GM12878 (cell line): ENCODE measurements at regions not wholly inside any gene's neighbourhood (a gene's known extent, or its start where the extent isn't known, plus 50 kb on each side); places are given as distances from the start of the nearest gene placed in this dataset.

Source experiments
- ATAC-seq: fragments of 200-7000 bp; cut with Tn5 transposase; 3 replicates; pipeline ENCODE4 v1.9.1; 2020; ENCODE audit warnings: mild to moderate bottlenecking, moderate library complexity
- BruUV-seq: library from RNA; stranded (reverse); fragments of 400-500 nt; replicated peaks from 2 replicates; lab custom pipeline; 2021; lab: Mats Ljungman, UMichigan
- CTCF ChIA-PET: fragments of 300-600 bp; sonication (Branson Sonifier 250); formaldehyde crosslinking; extraction: SDS; loops from one replicate; lab custom pipeline; 2021; ENCODE audit warnings: inconsistent platforms; lab: Yijun Ruan, JAX
- POLR2A ChIA-PET: fragments of 350-600 bp; formaldehyde crosslinking; extraction: SDS; loops from one replicate; lab custom pipeline; 2021; ENCODE audit warnings: inconsistent platforms; lab: Charles Lee
- RAD21 ChIA-PET: fragments of 300-600 bp; sonication (Branson Sonifier 250); formaldehyde crosslinking; loops from one replicate; lab custom pipeline; 2023; ENCODE audit warnings: antibody characterized with exemption; ENCODE audit not compliant: unreplicated experiment; lab: Charles Lee
- SMC1A ChIA-PET: fragments of 300-600 bp; sonication (Branson Sonifier 250); formaldehyde crosslinking; loops from one replicate; lab custom pipeline; 2023; ENCODE audit not compliant: unreplicated experiment, uncharacterized antibody; lab: Charles Lee
- DNase-seq: peaks from one replicate; pipeline ENCODE4 v3.0.0-alpha.2; 2011; ENCODE audit warnings: low read depth, low spot score
- FAIRE-seq: peaks from 3 replicates; lab custom pipeline; 2011; peaks lifted over from hg19 to GRCh38; lab: Jason Lieb, UNC
- H2AFZ ChIP-seq: 2 replicates; pipeline ENCODE4 v1.6.0; 2011; ENCODE audit warnings: low read depth, low read length, control low read depth; ENCODE audit not compliant: control insufficient read depth
- H3K27ac ChIP-seq: 2 replicates; pipeline ENCODE4 v1.5.1; 2011; ENCODE audit warnings: control low read depth; ENCODE audit not compliant: control insufficient read depth, insufficient read depth
- H3K27me3 ChIP-seq, 2 experiments: replicated peaks in 1 of 2; 2 replicates each; pipeline versions ENCODE4 v1.6.0 to v1.6.1; 2011; ENCODE audit warnings: low read length in 1 of 2; ENCODE audit not compliant: control insufficient read depth in 2 of 2, insufficient read depth in 2 of 2
- H3K36me3 ChIP-seq, 2 experiments: 2 replicates each; pipeline ENCODE4 v1.5.1; 2011; ENCODE audit warnings: low read length in 1 of 2; ENCODE audit not compliant: control insufficient read depth in 2 of 2, insufficient read depth in 2 of 2
- H3K4me1 ChIP-seq: 2 replicates; pipeline ENCODE4 v1.6.1; 2011; ENCODE audit warnings: mild to moderate bottlenecking, low read length, moderate library complexity, mixed read lengths; ENCODE audit not compliant: control insufficient read depth, insufficient read depth
- H3K4me2 ChIP-seq: 2 replicates; pipeline ENCODE4 v1.6.0; 2011; ENCODE audit warnings: control low read depth; ENCODE audit not compliant: control insufficient read depth, insufficient read depth
- H3K4me3 ChIP-seq: fragments of 200-600 bp; sonication (generic); 2 replicates; pipeline ENCODE4 v1.5.1; 2016
- H3K79me2 ChIP-seq: 2 replicates; pipeline ENCODE4 v1.6.0; 2011; ENCODE audit warnings: low read length; ENCODE audit not compliant: control insufficient read depth, insufficient read depth
- H3K9ac ChIP-seq: 2 replicates; pipeline ENCODE4 v1.8.0; 2011; ENCODE audit warnings: low read length, control low read depth, mixed read lengths; ENCODE audit not compliant: control insufficient read depth, insufficient read depth
- H3K9me3 ChIP-seq: replicated peaks from 3 replicates; pipeline ENCODE4 v1.5.1; 2011; ENCODE audit warnings: mild to moderate bottlenecking, low read length; ENCODE audit not compliant: control insufficient read depth, insufficient read depth
- H4K20me1 ChIP-seq: 2 replicates; pipeline ENCODE4 v1.6.0; 2011; ENCODE audit not compliant: control insufficient read depth, insufficient read depth
- CHD2 ChIP-seq: IDR thresholded peaks from 2 replicates; pipeline ENCODE4 v1.6.1; 2011; ENCODE audit warnings: low read depth, low read length, improper control_type of control experiment, borderline replicate concordance
- FOXM1 ChIP-seq: IDR thresholded peaks from 2 replicates; pipeline ENCODE4 v1.6.1; 2012; ENCODE audit warnings: low read depth, mild to moderate bottlenecking, inconsistent platforms, low read length, moderate library complexity
- MTA2 ChIP-seq: fragments of 450-650 bp; IDR thresholded peaks from 2 replicates; pipeline ENCODE4 v1.6.1; 2016; ENCODE audit warnings: low read depth, mild to moderate bottlenecking, moderate library complexity
- RB1 ChIP-seq: fragments of 450-650 bp; formaldehyde crosslinking; IDR thresholded peaks from 2 replicates; pipeline ENCODE4 v1.6.1; 2017; ENCODE audit warnings: mild to moderate bottlenecking, borderline replicate concordance
- RUNX3 ChIP-seq: IDR thresholded peaks from 2 replicates; pipeline ENCODE4 v1.6.1; 2012; ENCODE audit warnings: low read length, inconsistent platforms
- SMAD5 ChIP-seq: IDR thresholded peaks from 2 replicates; pipeline ENCODE4 v1.6.1; 2016; ENCODE audit warnings: antibody characterized with exemption, low read depth
- SREBF1 ChIP-seq: IDR thresholded peaks from 2 replicates; pipeline ENCODE4 v1.6.1; 2012; ENCODE audit warnings: mild to moderate bottlenecking, low read length
- SREBF2 ChIP-seq: IDR thresholded peaks from 2 replicates; pipeline ENCODE4 v1.6.1; 2012; ENCODE audit warnings: mild to moderate bottlenecking, low read length
- SRF ChIP-seq, 2 experiments: IDR thresholded peaks; 2 replicates each; pipeline ENCODE4 v1.6.1; 2011; ENCODE audit warnings: low read depth in 2 of 2, low read length in 2 of 2, mild to moderate bottlenecking in 1 of 2, moderate library complexity in 1 of 2
- SUPT20H ChIP-seq: IDR thresholded peaks from 2 replicates; pipeline ENCODE4 v1.6.1; 2011; ENCODE audit warnings: low read depth, mild to moderate bottlenecking, low read length, moderate library complexity, borderline replicate concordance; ENCODE audit not compliant: control insufficient read depth
- TCF7 ChIP-seq: IDR thresholded peaks from 2 replicates; pipeline ENCODE4 v1.6.1; 2014; ENCODE audit warnings: antibody characterized with exemption, borderline replicate concordance
- ZNF207 ChIP-seq: fragments of 450-650 bp; IDR thresholded peaks from 2 replicates; pipeline ENCODE4 v1.6.1; 2014; ENCODE audit warnings: antibody characterized with exemption, mild to moderate bottlenecking, borderline replicate concordance
- ZNF274 ChIP-seq: IDR thresholded peaks from one replicate; pipeline ENCODE4 v1.8.0; 2011; ENCODE audit not compliant: insufficient read length, insufficient read depth
- WGBS: methylation state at CpG from one replicate; pipeline ENCODE4 v1.1.6; 2016; ENCODE audit warnings: low lambda C conversion rate; ENCODE audit not compliant: insufficient replicate concordance, insufficient coverage; ENCODE audit errors: missing lambda C conversion rate; 5-methylcytosine and 5-hydroxymethylcytosine counted together
- in situ Hi-C: fragments of 300-500 bp; cut with MboI; formaldehyde crosslinking; loops from 9 replicates; pipeline ENCODE4 v1.14.3; 2018; ENCODE audit warnings: mixed read lengths
- intact Hi-C: fragments of 100-400 bp; cut with micrococcal nuclease; formaldehyde crosslinking; loops from one replicate; pipeline ENCODE4 v1.14.2; 2022; ENCODE audit not compliant: unreplicated experiment
- TF ChIP-seq, protein P1 (sequence below): fragments of 450-650 bp; IDR thresholded peaks from 2 replicates; pipeline ENCODE4 v1.6.1; 2017; ENCODE audit warnings: borderline replicate concordance
- TF ChIP-seq, protein P2 (sequence below): fragments of 150-350 bp; IDR thresholded peaks from 2 replicates; pipeline ENCODE4 v1.6.1; 2016; ENCODE audit warnings: low read depth, low read length
- TF ChIP-seq, protein P3 (sequence below): fragments of 450-650 bp; IDR thresholded peaks from 2 replicates; pipeline ENCODE4 v1.6.1; 2018; ENCODE audit warnings: mild to moderate bottlenecking, low read depth, moderate library complexity; ENCODE audit not compliant: partially characterized antibody

DNA sequence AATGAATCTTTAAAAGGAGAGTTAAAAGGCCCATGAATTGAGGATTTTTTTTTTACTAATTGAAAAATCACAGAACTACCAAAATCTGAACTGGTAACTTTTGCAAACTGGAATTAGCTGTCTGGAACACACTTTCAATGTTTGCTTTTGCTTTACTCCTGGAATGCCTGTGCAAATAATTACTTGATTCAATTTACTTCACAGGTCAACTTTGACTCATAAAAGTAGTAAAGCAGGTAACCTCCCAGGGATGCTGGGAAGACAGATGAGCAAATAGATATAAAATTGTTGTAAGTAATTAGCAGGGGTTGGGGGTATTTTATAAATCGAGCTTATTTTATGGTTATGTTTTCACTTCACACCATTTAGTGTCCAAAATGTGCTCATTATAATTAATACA lies 398.3 kb upstream of the HNRNPA3 start:
- WGBS, result 0% methylated on average over 1 of the region's 1 CpG
- in situ Hi-C loops, result loop anchor here (10.0 kb wide), 1 partner anchor 159 kb away; no protein-coding TSS in a partner anchor
- BruUV-seq, result no TSS peak

More for the DNA sequence above, 398.3 kb upstream of the HNRNPA3 start:
- POLR2A ChIA-PET, result interaction anchor here (1.2 to 1.5 kb wide), 2 partner anchors 150 to 162 kb away, joined by 3 read pairs; no protein-coding TSS in a partner anchor
- H3K4me3 ChIP-seq, result no peak overlapping the region
- intact Hi-C loops, result loop anchor here (1.0 to 10.0 kb wide), 4 partner anchors 137 to 359 kb away; no protein-coding TSS in a partner anchor
- no peaks in the 10 kb centered on the region for H3K4me1 ChIP-seq
- no peak for TF ChIP-seq SRF (IDR thresholded peaks at IDR 0.05; ENCODE audit: low read depth in 2 of 2, low read length in 2 of 2)
- TF ChIP-seq RB1, result no peak
- TF ChIP-seq RUNX3, result no peak
- no peak for TF ChIP-seq SREBF2
- TF ChIP-seq, protein P1, sequence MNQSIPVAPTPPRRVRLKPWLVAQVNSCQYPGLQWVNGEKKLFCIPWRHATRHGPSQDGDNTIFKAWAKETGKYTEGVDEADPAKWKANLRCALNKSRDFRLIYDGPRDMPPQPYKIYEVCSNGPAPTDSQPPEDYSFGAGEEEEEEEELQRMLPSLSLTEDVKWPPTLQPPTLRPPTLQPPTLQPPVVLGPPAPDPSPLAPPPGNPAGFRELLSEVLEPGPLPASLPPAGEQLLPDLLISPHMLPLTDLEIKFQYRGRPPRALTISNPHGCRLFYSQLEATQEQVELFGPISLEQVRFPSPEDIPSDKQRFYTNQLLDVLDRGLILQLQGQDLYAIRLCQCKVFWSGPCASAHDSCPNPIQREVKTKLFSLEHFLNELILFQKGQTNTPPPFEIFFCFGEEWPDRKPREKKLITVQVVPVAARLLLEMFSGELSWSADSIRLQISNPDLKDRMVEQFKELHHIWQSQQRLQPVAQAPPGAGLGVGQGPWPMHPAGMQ, result no peak
- TF ChIP-seq ZNF274, result no peak
- TF ChIP-seq SUPT20H, result no peak
- no peak for TF ChIP-seq SREBF1
- no peak for TF ChIP-seq SMAD5
- TF ChIP-seq, protein P2, sequence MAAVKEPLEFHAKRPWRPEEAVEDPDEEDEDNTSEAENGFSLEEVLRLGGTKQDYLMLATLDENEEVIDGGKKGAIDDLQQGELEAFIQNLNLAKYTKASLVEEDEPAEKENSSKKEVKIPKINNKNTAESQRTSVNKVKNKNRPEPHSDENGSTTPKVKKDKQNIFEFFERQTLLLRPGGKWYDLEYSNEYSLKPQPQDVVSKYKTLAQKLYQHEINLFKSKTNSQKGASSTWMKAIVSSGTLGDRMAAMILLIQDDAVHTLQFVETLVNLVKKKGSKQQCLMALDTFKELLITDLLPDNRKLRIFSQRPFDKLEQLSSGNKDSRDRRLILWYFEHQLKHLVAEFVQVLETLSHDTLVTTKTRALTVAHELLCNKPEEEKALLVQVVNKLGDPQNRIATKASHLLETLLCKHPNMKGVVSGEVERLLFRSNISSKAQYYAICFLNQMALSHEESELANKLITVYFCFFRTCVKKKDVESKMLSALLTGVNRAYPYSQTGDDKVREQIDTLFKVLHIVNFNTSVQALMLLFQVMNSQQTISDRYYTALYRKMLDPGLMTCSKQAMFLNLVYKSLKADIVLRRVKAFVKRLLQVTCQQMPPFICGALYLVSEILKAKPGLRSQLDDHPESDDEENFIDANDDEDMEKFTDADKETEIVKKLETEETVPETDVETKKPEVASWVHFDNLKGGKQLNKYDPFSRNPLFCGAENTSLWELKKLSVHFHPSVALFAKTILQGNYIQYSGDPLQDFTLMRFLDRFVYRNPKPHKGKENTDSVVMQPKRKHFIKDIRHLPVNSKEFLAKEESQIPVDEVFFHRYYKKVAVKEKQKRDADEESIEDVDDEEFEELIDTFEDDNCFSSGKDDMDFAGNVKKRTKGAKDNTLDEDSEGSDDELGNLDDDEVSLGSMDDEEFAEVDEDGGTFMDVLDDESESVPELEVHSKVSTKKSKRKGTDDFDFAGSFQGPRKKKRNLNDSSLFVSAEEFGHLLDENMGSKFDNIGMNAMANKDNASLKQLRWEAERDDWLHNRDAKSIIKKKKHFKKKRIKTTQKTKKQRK, result no peak
- TF ChIP-seq MTA2, result no peak
- TF ChIP-seq FOXM1, result no peak
- TF ChIP-seq ZNF207, result no peak
- no peak for TF ChIP-seq CHD2
- TF ChIP-seq, protein P3, sequence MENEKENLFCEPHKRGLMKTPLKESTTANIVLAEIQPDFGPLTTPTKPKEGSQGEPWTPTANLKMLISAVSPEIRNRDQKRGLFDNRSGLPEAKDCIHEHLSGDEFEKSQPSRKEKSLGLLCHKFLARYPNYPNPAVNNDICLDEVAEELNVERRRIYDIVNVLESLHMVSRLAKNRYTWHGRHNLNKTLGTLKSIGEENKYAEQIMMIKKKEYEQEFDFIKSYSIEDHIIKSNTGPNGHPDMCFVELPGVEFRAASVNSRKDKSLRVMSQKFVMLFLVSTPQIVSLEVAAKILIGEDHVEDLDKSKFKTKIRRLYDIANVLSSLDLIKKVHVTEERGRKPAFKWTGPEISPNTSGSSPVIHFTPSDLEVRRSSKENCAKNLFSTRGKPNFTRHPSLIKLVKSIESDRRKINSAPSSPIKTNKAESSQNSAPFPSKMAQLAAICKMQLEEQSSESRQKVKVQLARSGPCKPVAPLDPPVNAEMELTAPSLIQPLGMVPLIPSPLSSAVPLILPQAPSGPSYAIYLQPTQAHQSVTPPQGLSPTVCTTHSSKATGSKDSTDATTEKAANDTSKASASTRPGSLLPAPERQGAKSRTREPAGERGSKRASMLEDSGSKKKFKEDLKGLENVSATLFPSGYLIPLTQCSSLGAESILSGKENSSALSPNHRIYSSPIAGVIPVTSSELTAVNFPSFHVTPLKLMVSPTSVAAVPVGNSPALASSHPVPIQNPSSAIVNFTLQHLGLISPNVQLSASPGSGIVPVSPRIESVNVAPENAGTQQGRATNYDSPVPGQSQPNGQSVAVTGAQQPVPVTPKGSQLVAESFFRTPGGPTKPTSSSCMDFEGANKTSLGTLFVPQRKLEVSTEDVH, result no peak
- no peak for TF ChIP-seq TCF7
- TF ChIP-seq, all 136 proteins: peak for 0
- Histone ChIP-seq H3K27me3 (no peaks in the 10 kb centered on the region), H3K27ac (no peak overlapping the region), H3K36me3 (no peaks in the 10 kb centered on the region), H3K79me2 (no peaks in the 10 kb centered on the region), H3K4me2 (no peak overlapping the region), H2AFZ (no peak overlapping the region), H3K9ac (no peak overlapping the region), H3K9me3 (no peaks in the 10 kb centered on the region), H4K20me1 (no peaks in the 10 kb centered on the region)
- FAIRE-seq (no peak), ATAC-seq (no peak), DNase-seq (no peak)
- ChIA-PET SMC1A (interaction anchor here (0.6 to 5.9 kb wide), 55 partner anchors 11 to 687 kb away, joined by 3 to 49 read pairs (median 4); no protein-coding TSS in a partner anchor), CTCF (interaction anchor here (0.6 to 15.4 kb wide), 59 partner anchors 10 to 1197 kb away, joined by 3 to 250 read pairs (median 5); no protein-coding TSS in a partner anchor), RAD21 (interaction anchor here (0.9 to 3.7 kb wide), 24 partner anchors 16 to 687 kb away, joined by 3 to 62 read pairs (median 5); no protein-coding TSS in a partner anchor)
